GM23338 (cell line): ENCODE measurements at regions not wholly inside any gene's neighbourhood (a gene's known extent, or its start where the extent isn't known, plus 50 kb on each side); places are given as distances from the start of the nearest gene placed in this dataset.

Experiments
- ATAC-seq: fragments of 200-7000 bp; cut with Tn5 transposase; 3 replicates; pipeline ENCODE4 v1.9.1; 2020
- DNase-seq: peaks from one replicate; pipeline ENCODE4 v3.0.0-alpha.2; 2015; ENCODE audit warnings: low spot score
- H2AFZ ChIP-seq: fragments of 200-600 bp; sonication (generic); 2 replicates; pipeline ENCODE4 v1.8.0; 2016; ENCODE audit warnings: antibody characterized with exemption, mild to moderate bottlenecking, moderate library complexity
- H3F3A ChIP-seq: fragments of 200-600 bp; sonication (generic); replicated peaks from 2 replicates; pipeline ENCODE4 v1.8.0; 2017; ENCODE audit warnings: antibody characterized with exemption, mixed run types, low read depth
- H3K27ac ChIP-seq: fragments of 200-600 bp; sonication (generic); 2 replicates; pipeline ENCODE4 v1.6.1; 2016; ENCODE audit warnings: low read depth
- H3K27me3 ChIP-seq: fragments of 200-600 bp; sonication (generic); 2 replicates; pipeline ENCODE4 v1.8.0; 2016; ENCODE audit warnings: mild to moderate bottlenecking, mixed run types, moderate library complexity; ENCODE audit not compliant: insufficient read depth
- H3K36me3 ChIP-seq: fragments of 200-600 bp; sonication (generic); 2 replicates; pipeline ENCODE4 v1.8.0; 2016; ENCODE audit warnings: mild to moderate bottlenecking; ENCODE audit not compliant: insufficient read depth
- H3K4me1 ChIP-seq: fragments of 200-600 bp; sonication (generic); 2 replicates; pipeline ENCODE4 v1.8.0; 2016; ENCODE audit warnings: mild to moderate bottlenecking, moderate library complexity; ENCODE audit not compliant: insufficient read depth
- H3K4me2 ChIP-seq: fragments of 200-600 bp; sonication (generic); 2 replicates; pipeline ENCODE4 v1.7.1; 2017; ENCODE audit warnings: mixed run types
- H3K4me3 ChIP-seq: fragments of 200-600 bp; sonication (generic); 2 replicates; pipeline ENCODE4 v1.6.1; 2016; ENCODE audit warnings: mixed run types
- H3K79me2 ChIP-seq: fragments of 200-600 bp; sonication (generic); replicated peaks from 2 replicates; pipeline ENCODE4 v1.8.0; 2017; ENCODE audit warnings: mild to moderate bottlenecking; ENCODE audit not compliant: insufficient read depth
- H3K9me2 ChIP-seq: fragments of 200-600 bp; sonication (generic); 2 replicates; pipeline ENCODE4 v1.8.0; 2017; ENCODE audit not compliant: insufficient read depth
- H4K20me1 ChIP-seq: fragments of 200-600 bp; sonication (generic); replicated peaks from 2 replicates; pipeline ENCODE4 v1.8.0; 2017; ENCODE audit warnings: mild to moderate bottlenecking; ENCODE audit not compliant: insufficient read depth
- H3K27ac Mint-ChIP-seq: 2 replicates; pipeline ENCODE4 v1.8.0; 2020; ENCODE audit warnings: inconsistent platforms, mild to moderate bottlenecking, moderate library complexity, mixed read lengths
- H3K27me3 Mint-ChIP-seq: 3 replicates; pipeline ENCODE4 v1.8.0; 2022; ENCODE audit warnings: low read depth, mild to moderate bottlenecking, moderate library complexity, mixed read lengths, inconsistent platforms; ENCODE audit not compliant: insufficient read depth, poor library complexity
- H3K36me3 Mint-ChIP-seq: 3 replicates; pipeline ENCODE4 v1.8.0; 2021; ENCODE audit warnings: low read depth, mild to moderate bottlenecking, inconsistent platforms, moderate library complexity, mixed read lengths
- H3K4me1 Mint-ChIP-seq: 3 replicates; pipeline ENCODE4 v1.8.0; 2020; ENCODE audit warnings: mild to moderate bottlenecking, inconsistent platforms, mixed read lengths
- H3K4me3 Mint-ChIP-seq: 3 replicates; pipeline ENCODE4 v1.8.0; 2021; ENCODE audit warnings: moderate library complexity, mild to moderate bottlenecking, inconsistent platforms, mixed read lengths
- H3K9me3 Mint-ChIP-seq: 3 replicates; pipeline ENCODE4 v1.8.0; 2020; ENCODE audit warnings: moderate library complexity, mild to moderate bottlenecking, inconsistent platforms, mixed read lengths
- CREB1 ChIP-seq: fragments of 250-450 bp; sonication (Bioruptor Pico); IDR thresholded peaks from 2 replicates; pipeline ENCODE4 v1.5.0; 2020; ENCODE audit warnings: low read depth, mild to moderate bottlenecking, moderate library complexity
- EZH2 ChIP-seq: fragments of 200-600 bp; sonication (generic); IDR thresholded peaks from one replicate; pipeline ENCODE4 v1.8.0; 2017; ENCODE audit warnings: antibody characterized with exemption, mild to moderate bottlenecking, low read depth; ENCODE audit not compliant: unreplicated experiment
- EZH2phosphoT487 ChIP-seq: fragments of 200-600 bp; sonication (generic); IDR thresholded peaks from one replicate; pipeline ENCODE4 v1.8.1; 2018; ENCODE audit warnings: antibody characterized with exemption; ENCODE audit not compliant: unreplicated experiment
- JUNB ChIP-seq: IDR thresholded peaks from one replicate; pipeline ENCODE4 v1.6.1; 2016; ENCODE audit warnings: antibody characterized with exemption; ENCODE audit not compliant: unreplicated experiment
- NANOG ChIP-seq: IDR thresholded peaks from 2 replicates; pipeline ENCODE4 v1.6.1; 2016; ENCODE audit warnings: antibody characterized with exemption, borderline replicate concordance
- POLR2AphosphoS5 ChIP-seq: IDR thresholded peaks from 2 replicates; pipeline ENCODE4 v1.6.1; 2016; ENCODE audit warnings: antibody characterized with exemption, low read depth
- STAT1 ChIP-seq: IDR thresholded peaks from one replicate; pipeline ENCODE4 v1.6.1; 2016; ENCODE audit warnings: antibody characterized with exemption; ENCODE audit not compliant: unreplicated experiment
- ZNF114 ChIP-seq: fragments of 250-450 bp; sonication (Bioruptor Pico); IDR thresholded peaks from 2 replicates; pipeline ENCODE4 v1.5.0; 2020; ENCODE audit warnings: mild to moderate bottlenecking, moderate library complexity
- ZNF331 ChIP-seq: fragments of 250-450 bp; sonication (Bioruptor Pico); IDR thresholded peaks from 2 replicates; pipeline ENCODE4 v1.5.0; 2020; ENCODE audit warnings: low read depth, mild to moderate bottlenecking, moderate library complexity
- TF ChIP-seq, protein P1 (sequence below): IDR thresholded peaks from one replicate; pipeline ENCODE4 v1.6.1; 2018; ENCODE audit warnings: antibody characterized with exemption; ENCODE audit not compliant: unreplicated experiment
- TF ChIP-seq, protein P2 (sequence below): IDR thresholded peaks from 2 replicates; pipeline ENCODE4 v1.6.1; 2016; ENCODE audit warnings: antibody characterized with exemption
- TF ChIP-seq, protein P3 (sequence below): fragments of 250-450 bp; sonication (Bioruptor Pico); IDR thresholded peaks from 2 replicates; pipeline ENCODE4 v1.5.0; 2020; ENCODE audit warnings: mild to moderate bottlenecking, moderate library complexity
- TF ChIP-seq, protein P4 (sequence below), 2 experiments: fragments of 200-600 bp in 1 of 2; sonication (generic) in 1 of 2; conservative IDR thresholded peaks; 2 replicates each; pipeline versions ENCODE4 v1.5.1 to v1.6.1; 2016 to 2017; ENCODE audit warnings: antibody characterized with exemption in 2 of 2, low read depth in 2 of 2, mild to moderate bottlenecking in 2 of 2, moderate library complexity in 1 of 2

DNA sequence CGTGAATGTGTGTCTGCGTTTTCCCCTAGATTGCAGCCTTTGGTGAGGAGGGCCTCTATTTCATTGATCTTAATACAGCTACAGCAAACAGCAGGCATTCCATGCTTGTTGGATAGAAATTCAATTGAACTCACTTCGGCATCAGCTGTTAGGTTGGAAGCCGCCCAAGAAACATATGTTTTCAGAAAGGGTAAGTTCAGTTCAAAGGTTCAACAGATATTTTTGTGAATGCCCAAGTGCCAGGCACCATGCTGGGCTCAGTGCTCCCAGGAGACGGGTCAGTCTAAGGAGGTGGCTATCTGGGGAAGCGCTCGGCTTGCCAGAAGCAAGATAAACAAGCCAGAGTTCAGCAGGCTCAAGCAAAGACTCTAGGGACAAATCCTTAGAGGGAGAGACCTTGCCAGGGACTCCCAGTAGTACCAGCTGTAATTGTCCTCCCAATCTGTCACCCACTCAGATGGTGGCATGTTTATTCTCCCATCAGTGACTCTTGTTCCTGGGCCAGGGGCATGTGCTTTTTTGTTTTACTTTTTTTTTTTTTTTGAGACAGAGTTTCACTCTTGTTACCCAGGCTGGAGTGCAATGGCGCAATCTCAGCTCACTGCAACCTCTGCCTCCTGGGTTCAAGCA, 64.5 kb upstream of the LARGE1 start:
- Mint-ChIP-seq H3K36me3 (no peaks in the 10 kb centered on the region), H3K4me1 (peaks cover 38% of the 10 kb centered on the region), H3K4me3 (no peak overlapping the region), H3K27me3 (no peaks in the 10 kb centered on the region), H3K9me3 (no peaks in the 10 kb centered on the region; the same call in 2 of the 3 replicates), H3K27ac (peak overlapping the region; percentile 62; the same call in 1 of the 2 replicates)
- Histone ChIP-seq H3K27me3 (no peaks in the 10 kb centered on the region), H2AFZ (peak overlapping the region; percentile 82), H3K4me3 (no peak overlapping the region), H3K4me2 (no peak overlapping the region), H4K20me1 (no peaks in the 10 kb centered on the region), H3K79me2 (no peaks in the 10 kb centered on the region), H3K4me1 (peaks cover 32% of the 10 kb centered on the region), H3F3A (no peaks in the 10 kb centered on the region), H3K9me2 (no peaks in the 10 kb centered on the region), H3K36me3 (no peaks in the 10 kb centered on the region), H3K27ac (no peak overlapping the region)
- no peak for TF ChIP-seq ZNF114 (CRISPR knock-in tag)
- TF ChIP-seq, protein P1, sequence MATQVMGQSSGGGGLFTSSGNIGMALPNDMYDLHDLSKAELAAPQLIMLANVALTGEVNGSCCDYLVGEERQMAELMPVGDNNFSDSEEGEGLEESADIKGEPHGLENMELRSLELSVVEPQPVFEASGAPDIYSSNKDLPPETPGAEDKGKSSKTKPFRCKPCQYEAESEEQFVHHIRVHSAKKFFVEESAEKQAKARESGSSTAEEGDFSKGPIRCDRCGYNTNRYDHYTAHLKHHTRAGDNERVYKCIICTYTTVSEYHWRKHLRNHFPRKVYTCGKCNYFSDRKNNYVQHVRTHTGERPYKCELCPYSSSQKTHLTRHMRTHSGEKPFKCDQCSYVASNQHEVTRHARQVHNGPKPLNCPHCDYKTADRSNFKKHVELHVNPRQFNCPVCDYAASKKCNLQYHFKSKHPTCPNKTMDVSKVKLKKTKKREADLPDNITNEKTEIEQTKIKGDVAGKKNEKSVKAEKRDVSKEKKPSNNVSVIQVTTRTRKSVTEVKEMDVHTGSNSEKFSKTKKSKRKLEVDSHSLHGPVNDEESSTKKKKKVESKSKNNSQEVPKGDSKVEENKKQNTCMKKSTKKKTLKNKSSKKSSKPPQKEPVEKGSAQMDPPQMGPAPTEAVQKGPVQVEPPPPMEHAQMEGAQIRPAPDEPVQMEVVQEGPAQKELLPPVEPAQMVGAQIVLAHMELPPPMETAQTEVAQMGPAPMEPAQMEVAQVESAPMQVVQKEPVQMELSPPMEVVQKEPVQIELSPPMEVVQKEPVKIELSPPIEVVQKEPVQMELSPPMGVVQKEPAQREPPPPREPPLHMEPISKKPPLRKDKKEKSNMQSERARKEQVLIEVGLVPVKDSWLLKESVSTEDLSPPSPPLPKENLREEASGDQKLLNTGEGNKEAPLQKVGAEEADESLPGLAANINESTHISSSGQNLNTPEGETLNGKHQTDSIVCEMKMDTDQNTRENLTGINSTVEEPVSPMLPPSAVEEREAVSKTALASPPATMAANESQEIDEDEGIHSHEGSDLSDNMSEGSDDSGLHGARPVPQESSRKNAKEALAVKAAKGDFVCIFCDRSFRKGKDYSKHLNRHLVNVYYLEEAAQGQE, result no peak
- no peak for TF ChIP-seq STAT1
- TF ChIP-seq, protein P2, sequence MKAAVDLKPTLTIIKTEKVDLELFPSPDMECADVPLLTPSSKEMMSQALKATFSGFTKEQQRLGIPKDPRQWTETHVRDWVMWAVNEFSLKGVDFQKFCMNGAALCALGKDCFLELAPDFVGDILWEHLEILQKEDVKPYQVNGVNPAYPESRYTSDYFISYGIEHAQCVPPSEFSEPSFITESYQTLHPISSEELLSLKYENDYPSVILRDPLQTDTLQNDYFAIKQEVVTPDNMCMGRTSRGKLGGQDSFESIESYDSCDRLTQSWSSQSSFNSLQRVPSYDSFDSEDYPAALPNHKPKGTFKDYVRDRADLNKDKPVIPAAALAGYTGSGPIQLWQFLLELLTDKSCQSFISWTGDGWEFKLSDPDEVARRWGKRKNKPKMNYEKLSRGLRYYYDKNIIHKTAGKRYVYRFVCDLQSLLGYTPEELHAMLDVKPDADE, result no peak
- no peak for TF ChIP-seq ZNF331 (CRISPR knock-in tag)
- TF ChIP-seq, protein P3, sequence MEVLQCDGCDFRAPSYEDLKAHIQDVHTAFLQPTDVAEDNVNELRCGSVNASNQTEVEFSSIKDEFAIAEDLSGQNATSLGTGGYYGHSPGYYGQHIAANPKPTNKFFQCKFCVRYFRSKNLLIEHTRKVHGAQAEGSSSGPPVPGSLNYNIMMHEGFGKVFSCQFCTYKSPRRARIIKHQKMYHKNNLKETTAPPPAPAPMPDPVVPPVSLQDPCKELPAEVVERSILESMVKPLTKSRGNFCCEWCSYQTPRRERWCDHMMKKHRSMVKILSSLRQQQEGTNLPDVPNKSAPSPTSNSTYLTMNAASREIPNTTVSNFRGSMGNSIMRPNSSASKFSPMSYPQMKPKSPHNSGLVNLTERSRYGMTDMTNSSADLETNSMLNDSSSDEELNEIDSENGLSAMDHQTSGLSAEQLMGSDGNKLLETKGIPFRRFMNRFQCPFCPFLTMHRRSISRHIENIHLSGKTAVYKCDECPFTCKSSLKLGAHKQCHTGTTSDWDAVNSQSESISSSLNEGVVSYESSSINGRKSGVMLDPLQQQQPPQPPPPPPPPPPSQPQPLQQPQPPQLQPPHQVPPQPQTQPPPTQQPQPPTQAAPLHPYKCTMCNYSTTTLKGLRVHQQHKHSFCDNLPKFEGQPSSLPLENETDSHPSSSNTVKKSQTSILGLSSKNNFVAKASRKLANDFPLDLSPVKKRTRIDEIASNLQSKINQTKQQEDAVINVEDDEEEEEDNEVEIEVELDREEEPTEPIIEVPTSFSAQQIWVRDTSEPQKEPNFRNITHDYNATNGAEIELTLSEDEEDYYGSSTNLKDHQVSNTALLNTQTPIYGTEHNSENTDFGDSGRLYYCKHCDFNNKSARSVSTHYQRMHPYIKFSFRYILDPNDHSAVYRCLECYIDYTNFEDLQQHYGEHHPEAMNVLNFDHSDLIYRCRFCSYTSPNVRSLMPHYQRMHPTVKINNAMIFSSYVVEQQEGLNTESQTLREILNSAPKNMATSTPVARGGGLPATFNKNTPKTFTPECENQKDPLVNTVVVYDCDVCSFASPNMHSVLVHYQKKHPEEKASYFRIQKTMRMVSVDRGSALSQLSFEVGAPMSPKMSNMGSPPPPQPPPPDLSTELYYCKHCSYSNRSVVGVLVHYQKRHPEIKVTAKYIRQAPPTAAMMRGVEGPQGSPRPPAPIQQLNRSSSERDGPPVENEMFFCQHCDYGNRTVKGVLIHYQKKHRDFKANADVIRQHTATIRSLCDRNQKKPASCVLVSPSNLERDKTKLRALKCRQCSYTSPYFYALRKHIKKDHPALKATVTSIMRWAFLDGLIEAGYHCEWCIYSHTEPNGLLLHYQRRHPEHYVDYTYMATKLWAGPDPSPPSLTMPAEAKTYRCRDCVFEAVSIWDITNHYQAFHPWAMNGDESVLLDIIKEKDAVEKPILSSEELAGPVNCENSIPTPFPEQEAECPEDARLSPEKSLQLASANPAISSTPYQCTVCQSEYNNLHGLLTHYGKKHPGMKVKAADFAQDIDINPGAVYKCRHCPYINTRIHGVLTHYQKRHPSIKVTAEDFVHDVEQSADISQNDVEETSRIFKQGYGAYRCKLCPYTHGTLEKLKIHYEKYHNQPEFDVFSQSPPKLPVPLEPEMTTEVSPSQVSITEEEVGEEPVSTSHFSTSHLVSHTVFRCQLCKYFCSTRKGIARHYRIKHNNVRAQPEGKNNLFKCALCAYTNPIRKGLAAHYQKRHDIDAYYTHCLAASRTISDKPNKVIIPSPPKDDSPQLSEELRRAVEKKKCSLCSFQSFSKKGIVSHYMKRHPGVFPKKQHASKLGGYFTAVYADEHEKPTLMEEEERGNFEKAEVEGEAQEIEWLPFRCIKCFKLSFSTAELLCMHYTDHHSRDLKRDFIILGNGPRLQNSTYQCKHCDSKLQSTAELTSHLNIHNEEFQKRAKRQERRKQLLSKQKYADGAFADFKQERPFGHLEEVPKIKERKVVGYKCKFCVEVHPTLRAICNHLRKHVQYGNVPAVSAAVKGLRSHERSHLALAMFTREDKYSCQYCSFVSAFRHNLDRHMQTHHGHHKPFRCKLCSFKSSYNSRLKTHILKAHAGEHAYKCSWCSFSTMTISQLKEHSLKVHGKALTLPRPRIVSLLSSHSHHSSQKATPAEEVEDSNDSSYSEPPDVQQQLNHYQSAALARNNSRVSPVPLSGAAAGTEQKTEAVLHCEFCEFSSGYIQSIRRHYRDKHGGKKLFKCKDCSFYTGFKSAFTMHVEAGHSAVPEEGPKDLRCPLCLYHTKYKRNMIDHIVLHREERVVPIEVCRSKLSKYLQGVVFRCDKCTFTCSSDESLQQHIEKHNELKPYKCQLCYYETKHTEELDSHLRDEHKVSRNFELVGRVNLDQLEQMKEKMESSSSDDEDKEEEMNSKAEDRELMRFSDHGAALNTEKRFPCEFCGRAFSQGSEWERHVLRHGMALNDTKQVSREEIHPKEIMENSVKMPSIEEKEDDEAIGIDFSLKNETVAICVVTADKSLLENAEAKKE, result no peak
- TF ChIP-seq, protein P4, sequence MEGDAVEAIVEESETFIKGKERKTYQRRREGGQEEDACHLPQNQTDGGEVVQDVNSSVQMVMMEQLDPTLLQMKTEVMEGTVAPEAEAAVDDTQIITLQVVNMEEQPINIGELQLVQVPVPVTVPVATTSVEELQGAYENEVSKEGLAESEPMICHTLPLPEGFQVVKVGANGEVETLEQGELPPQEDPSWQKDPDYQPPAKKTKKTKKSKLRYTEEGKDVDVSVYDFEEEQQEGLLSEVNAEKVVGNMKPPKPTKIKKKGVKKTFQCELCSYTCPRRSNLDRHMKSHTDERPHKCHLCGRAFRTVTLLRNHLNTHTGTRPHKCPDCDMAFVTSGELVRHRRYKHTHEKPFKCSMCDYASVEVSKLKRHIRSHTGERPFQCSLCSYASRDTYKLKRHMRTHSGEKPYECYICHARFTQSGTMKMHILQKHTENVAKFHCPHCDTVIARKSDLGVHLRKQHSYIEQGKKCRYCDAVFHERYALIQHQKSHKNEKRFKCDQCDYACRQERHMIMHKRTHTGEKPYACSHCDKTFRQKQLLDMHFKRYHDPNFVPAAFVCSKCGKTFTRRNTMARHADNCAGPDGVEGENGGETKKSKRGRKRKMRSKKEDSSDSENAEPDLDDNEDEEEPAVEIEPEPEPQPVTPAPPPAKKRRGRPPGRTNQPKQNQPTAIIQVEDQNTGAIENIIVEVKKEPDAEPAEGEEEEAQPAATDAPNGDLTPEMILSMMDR (conservative IDR thresholded peaks at IDR 0.05; ENCODE audit: low read depth in 2 of 2), result no peak
- no peak for TF ChIP-seq JUNB
- TF ChIP-seq EZH2phosphoT487, result no peak
- no peak for TF ChIP-seq POLR2AphosphoS5
- TF ChIP-seq NANOG, result no peak
- TF ChIP-seq CREB1 (CRISPR knock-in tag), result no peak
- no peak for TF ChIP-seq EZH2
- DNase-seq (no peak), ATAC-seq (no peak)
